ENCODE measurements at regions not wholly inside any gene's neighbourhood (a gene's known extent, or its start where the extent isn't known, plus 50 kb on each side); places are given as distances from the start of the nearest gene placed in this dataset.

GRCh38 chr1:221611656-221612046 is 130.2 kb downstream of the DUSP10 start:
- TF ChIP-seq, protein P1, sequence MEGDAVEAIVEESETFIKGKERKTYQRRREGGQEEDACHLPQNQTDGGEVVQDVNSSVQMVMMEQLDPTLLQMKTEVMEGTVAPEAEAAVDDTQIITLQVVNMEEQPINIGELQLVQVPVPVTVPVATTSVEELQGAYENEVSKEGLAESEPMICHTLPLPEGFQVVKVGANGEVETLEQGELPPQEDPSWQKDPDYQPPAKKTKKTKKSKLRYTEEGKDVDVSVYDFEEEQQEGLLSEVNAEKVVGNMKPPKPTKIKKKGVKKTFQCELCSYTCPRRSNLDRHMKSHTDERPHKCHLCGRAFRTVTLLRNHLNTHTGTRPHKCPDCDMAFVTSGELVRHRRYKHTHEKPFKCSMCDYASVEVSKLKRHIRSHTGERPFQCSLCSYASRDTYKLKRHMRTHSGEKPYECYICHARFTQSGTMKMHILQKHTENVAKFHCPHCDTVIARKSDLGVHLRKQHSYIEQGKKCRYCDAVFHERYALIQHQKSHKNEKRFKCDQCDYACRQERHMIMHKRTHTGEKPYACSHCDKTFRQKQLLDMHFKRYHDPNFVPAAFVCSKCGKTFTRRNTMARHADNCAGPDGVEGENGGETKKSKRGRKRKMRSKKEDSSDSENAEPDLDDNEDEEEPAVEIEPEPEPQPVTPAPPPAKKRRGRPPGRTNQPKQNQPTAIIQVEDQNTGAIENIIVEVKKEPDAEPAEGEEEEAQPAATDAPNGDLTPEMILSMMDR (IDR thresholded peaks at IDR 0.05; ENCODE audit: insufficient read depth, low read depth, low read length), result no peak
- TF ChIP-seq EZH2 (IDR thresholded peaks at IDR 0.05; ENCODE audit: insufficient read depth, low read length), result no peak

All from astrocyte (in vitro differentiated cells and primary cell).